Smooth muscle cell (in vitro differentiated cells): ENCODE measurements at regions not wholly inside any gene's neighbourhood (a gene's known extent, or its start where the extent isn't known, plus 50 kb on each side); places are given as distances from the start of the nearest gene placed in this dataset.

ENCODE experiments used
- DNase-seq: peaks from one replicate; lab custom pipeline; 2025; ENCODE audit not compliant: unreplicated experiment; lab: John Stamatoyannopoulos, UW
- H2AFZ ChIP-seq: fragments of 200-600 bp; sonication (generic); 2 replicates; pipeline ENCODE4 v1.6.0; 2016; ENCODE audit warnings: antibody characterized with exemption, low read depth, mild to moderate bottlenecking
- H3F3A ChIP-seq: fragments of 200-600 bp; sonication (generic); 2 replicates; pipeline ENCODE4 v1.6.0; 2017; ENCODE audit warnings: antibody characterized with exemption, low read depth
- H3K27ac ChIP-seq: fragments of 200-600 bp; sonication (generic); 2 replicates; pipeline ENCODE4 v1.5.1; 2016; ENCODE audit warnings: low read depth, mild to moderate bottlenecking
- H3K27me3 ChIP-seq: fragments of 200-600 bp; sonication (generic); 2 replicates; pipeline ENCODE4 v1.6.1; 2016; ENCODE audit warnings: low read depth, mild to moderate bottlenecking
- H3K36me3 ChIP-seq: fragments of 200-600 bp; sonication (generic); 2 replicates; pipeline ENCODE4 v1.5.1; 2016; ENCODE audit warnings: low read depth
- H3K4me1 ChIP-seq: fragments of 200-600 bp; sonication (generic); 2 replicates; pipeline ENCODE4 v1.5.1; 2016; ENCODE audit warnings: low read depth
- H3K4me2 ChIP-seq: fragments of 200-600 bp; sonication (generic); 2 replicates; pipeline ENCODE4 v1.6.0; 2016; ENCODE audit warnings: mild to moderate bottlenecking
- H3K4me3 ChIP-seq: fragments of 200-600 bp; sonication (generic); 2 replicates; pipeline ENCODE4 v1.5.1; 2016; ENCODE audit warnings: mild to moderate bottlenecking
- H3K79me2 ChIP-seq: fragments of 200-600 bp; sonication (generic); 2 replicates; pipeline ENCODE4 v1.6.0; 2016; ENCODE audit warnings: low read depth, mild to moderate bottlenecking
- H3K9ac ChIP-seq: fragments of 200-600 bp; sonication (generic); 2 replicates; pipeline ENCODE4 v1.6.0; 2016; ENCODE audit warnings: low read depth
- H3K9me3 ChIP-seq: fragments of 200-600 bp; sonication (generic); replicated peaks from 2 replicates; pipeline ENCODE4 v1.5.1; 2016; ENCODE audit warnings: low read depth
- H4K20me1 ChIP-seq: fragments of 200-600 bp; sonication (generic); 2 replicates; pipeline ENCODE4 v1.6.0; 2016; ENCODE audit warnings: low read depth
- CTCF ChIP-seq: fragments of 200-600 bp; sonication (generic); IDR thresholded peaks from 2 replicates; pipeline ENCODE4 v1.5.1; 2017; ENCODE audit warnings: borderline replicate concordance, mild to moderate bottlenecking, antibody characterized with exemption; ENCODE audit not compliant: insufficient read depth, poor library complexity, severe bottlenecking
- WGBS: methylation state at CpG from one replicate; pipeline ENCODE4 v1.1.7; 2016; ENCODE audit warnings: low lambda C conversion rate; 5-methylcytosine and 5-hydroxymethylcytosine counted together

- H3F3A ChIP-seq: no peaks in the 10 kb centered on the region
- no peaks in the 10 kb centered on the region for H3K4me1 ChIP-seq
- no peak for TF ChIP-seq CTCF
- H3K27ac ChIP-seq: no peak overlapping the region
- H3K27me3 ChIP-seq: no peaks in the 10 kb centered on the region
- DNase-seq: no peak
- 29% methylated on average over 2 of the region's 2 CpGs for WGBS
- H3K9me3 ChIP-seq: no peaks in the 10 kb centered on the region
- no peak overlapping the region for H3K4me3 ChIP-seq
- H3K9ac ChIP-seq: no peak overlapping the region
- no peaks in the 10 kb centered on the region for H3K79me2 ChIP-seq
- H3K4me2 ChIP-seq: no peak overlapping the region
- no peaks in the 10 kb centered on the region for H3K36me3 ChIP-seq
- H4K20me1 ChIP-seq: no peaks in the 10 kb centered on the region
- no peak overlapping the region for H2AFZ ChIP-seq
Observed at GRCh38 chr12:41701943-41702601, 442.6 kb downstream of the GXYLT1 start.

GRCh38 chr12:41700940-41701339 lies 443.7 kb downstream of the GXYLT1 start:
- no peak overlapping the region for H3K4me3 ChIP-seq
- DNase-seq: no peak
- H3F3A ChIP-seq: no peaks in the 10 kb centered on the region
- no peak overlapping the region for H3K9ac ChIP-seq
- H3K4me1 ChIP-seq: no peaks in the 10 kb centered on the region
- WGBS: 86% methylated on average over 4 of the region's 4 CpGs
- no peaks in the 10 kb centered on the region for H3K9me3 ChIP-seq
- TF ChIP-seq CTCF: no peak
- no peak overlapping the region for H3K4me2 ChIP-seq
- H3K36me3 ChIP-seq: no peaks in the 10 kb centered on the region
- no peaks in the 10 kb centered on the region for H3K27me3 ChIP-seq
- H4K20me1 ChIP-seq: no peaks in the 10 kb centered on the region
- H3K79me2 ChIP-seq: no peaks in the 10 kb centered on the region
- peak overlapping the region; percentile 16 for H2AFZ ChIP-seq
- no peak overlapping the region for H3K27ac ChIP-seq

- Histone ChIP-seq H3K27me3 (no peaks in the 10 kb centered on the region), H3F3A (no peaks in the 10 kb centered on the region), H3K9me3 (no peaks in the 10 kb centered on the region), H3K36me3 (no peaks in the 10 kb centered on the region), H3K4me3 (no peak overlapping the region), H2AFZ (no peak overlapping the region), H3K27ac (no peak overlapping the region), H3K4me2 (no peak overlapping the region), H3K79me2 (no peaks in the 10 kb centered on the region), H3K9ac (no peak overlapping the region), H3K4me1 (no peaks in the 10 kb centered on the region), H4K20me1 (no peaks in the 10 kb centered on the region)
- 96% methylated on average over 3 of the region's 3 CpGs for WGBS
- TF ChIP-seq CTCF: no peak
- DNase-seq: no peak
Observed at GRCh38 chr12:41699658-41700057, 445.0 kb downstream of the GXYLT1 start.

GRCh38 chr12:41697161-41697560 lies 447.5 kb downstream of the GXYLT1 start:
- DNase-seq: no peak
- WGBS: 67% methylated on average over 2 of the region's 2 CpGs
- no peaks in the 10 kb centered on the region for H3F3A ChIP-seq

More at GRCh38 chr12:41697161-41697560, 447.5 kb downstream of the GXYLT1 start:
- Histone ChIP-seq H2AFZ (peak overlapping the region; percentile 47), H3K79me2 (no peaks in the 10 kb centered on the region), H3K36me3 (no peaks in the 10 kb centered on the region), H3K27me3 (no peaks in the 10 kb centered on the region), H3K4me1 (no peaks in the 10 kb centered on the region), H3K9ac (no peak overlapping the region), H3K4me2 (peak overlapping the region; percentile 39), H3K27ac (no peak overlapping the region), H4K20me1 (no peaks in the 10 kb centered on the region), H3K9me3 (no peaks in the 10 kb centered on the region), H3K4me3 (no peak overlapping the region)
- TF ChIP-seq CTCF: no peak
